Esophagus squamous epithelium (tissue), 4 donors: ENCODE measurements at regions not wholly inside any gene's neighbourhood (a gene's known extent, or its start where the extent isn't known, plus 50 kb on each side); places are given as distances from the start of the nearest gene placed in this dataset.

Experiments
- CTCF ChIP-seq, 6 experiments: fragments of 450-650 bp in 4 of 6; fragments of 200-600 bp in 2 of 6; sonication (generic) in 2 of 6; IDR thresholded peaks; one replicate each; pipeline ENCODE4 v1.5.1; 2016 to 2019; ENCODE audit warnings: antibody characterized with exemption in 6 of 6, mild to moderate bottlenecking in 4 of 6, moderate library complexity in 4 of 6
- POLR2A ChIP-seq, 4 donors: fragments of 450-650 bp; IDR thresholded peaks; one replicate each; pipeline ENCODE4 v1.6.1; 2017; ENCODE audit warnings: antibody characterized with exemption in 4 of 4, mild to moderate bottlenecking in 4 of 4, moderate library complexity in 3 of 4

- TF ChIP-seq CTCF (IDR thresholded peaks at IDR 0.05) (peak in 1 of 6 experiments; percentile 27), POLR2A (IDR thresholded peaks at IDR 0.05) (no peak)
These were observed 94.6 kb downstream of the PMAIP1 start for GRCh38 chr18:59994357-59994756.
